Keratinocyte (primary cell): ENCODE measurements at regions not wholly inside any gene's neighbourhood (a gene's known extent, or its start where the extent isn't known, plus 50 kb on each side); places are given as distances from the start of the nearest gene placed in this dataset.

Experiments
- DNase-seq: peaks from one replicate; pipeline ENCODE4 v3.0.0-alpha.2; 2011; ENCODE audit warnings: low read depth, missing footprints, low spot score
- FAIRE-seq: peaks from 2 replicates; lab custom pipeline; 2011; peaks lifted over from hg19 to GRCh38; lab: Jason Lieb, UNC
- H2AFZ ChIP-seq: 2 replicates; pipeline ENCODE4 v1.6.0; 2012; ENCODE audit warnings: low read length, control low read depth, inconsistent platforms; ENCODE audit not compliant: control insufficient read depth
- H3K27ac ChIP-seq: 2 replicates; pipeline ENCODE4 v1.5.1; 2011; ENCODE audit warnings: low read length; ENCODE audit not compliant: control insufficient read depth, insufficient read depth
- H3K27me3 ChIP-seq: 3 replicates; pipeline ENCODE4 v1.6.0; 2011; ENCODE audit warnings: low read length; ENCODE audit not compliant: control insufficient read depth, insufficient read depth; ENCODE audit errors: extremely low read depth
- H3K36me3 ChIP-seq, 2 experiments: 2 replicates in 1 of 2; 3 replicates in 1 of 2; pipeline ENCODE4 v1.5.1; 2011; ENCODE audit warnings: low read length in 2 of 2, mild to moderate bottlenecking in 1 of 2; ENCODE audit not compliant: control insufficient read depth in 2 of 2, insufficient read depth in 2 of 2; ENCODE audit errors: extremely low read depth in 1 of 2
- H3K4me1 ChIP-seq: 3 replicates; pipeline ENCODE4 v1.5.1; 2011; ENCODE audit warnings: low read length; ENCODE audit not compliant: control insufficient read depth, insufficient read depth; ENCODE audit errors: extremely low read depth
- H3K4me2 ChIP-seq: 3 replicates; pipeline ENCODE4 v1.6.0; 2011; ENCODE audit warnings: low read depth, low read length; ENCODE audit not compliant: control insufficient read depth, insufficient read depth; ENCODE audit errors: extremely low read depth
- H3K4me3 ChIP-seq, 3 experiments: fragments of 200-600 bp in 1 of 3; sonication (generic) in 1 of 3; 2 replicates in 2 of 3; 3 replicates in 1 of 3; pipeline ENCODE4 v1.5.1; 2011 to 2016; ENCODE audit warnings: low read length in 3 of 3, mild to moderate bottlenecking in 3 of 3, control low read depth in 2 of 3, inconsistent platforms in 1 of 3, low read depth in 1 of 3, mixed read lengths in 1 of 3, mixed run types in 1 of 3, moderate library complexity in 1 of 3; ENCODE audit not compliant: control insufficient read depth in 2 of 3, insufficient read depth in 2 of 3; ENCODE audit errors: extremely low read depth in 1 of 3
- H3K79me2 ChIP-seq: 2 replicates; pipeline ENCODE4 v1.6.0; 2012; ENCODE audit warnings: low read length; ENCODE audit not compliant: control insufficient read depth, insufficient read depth
- H3K9ac ChIP-seq: 3 replicates; pipeline ENCODE4 v1.6.0; 2011; ENCODE audit warnings: low read length; ENCODE audit not compliant: control insufficient read depth, insufficient read depth; ENCODE audit errors: extremely low read depth
- H3K9me1 ChIP-seq: 3 replicates; pipeline ENCODE4 v1.6.0; 2011; ENCODE audit warnings: low read length; ENCODE audit not compliant: control insufficient read depth, insufficient read depth; ENCODE audit errors: extremely low read depth
- H3K9me3 ChIP-seq: 2 replicates; pipeline ENCODE4 v1.5.1; 2012; ENCODE audit warnings: low read depth, low read length; ENCODE audit not compliant: control insufficient read depth
- H4K20me1 ChIP-seq: 3 replicates; pipeline ENCODE4 v1.6.0; 2011; ENCODE audit warnings: low read length; ENCODE audit not compliant: control insufficient read depth, insufficient read depth; ENCODE audit errors: extremely low read depth
- EZH2 ChIP-seq: IDR thresholded peaks from one replicate; pipeline ENCODE4 v1.6.1; 2012; ENCODE audit warnings: inconsistent platforms, mild to moderate bottlenecking, low read length, moderate library complexity
- dilution Hi-C: fragments of 300-500 bp; cut with MboI; formaldehyde crosslinking; loops from one replicate; pipeline ENCODE4 v1.7.0; 2020; ENCODE audit warnings: low sequenced_read_pairs; ENCODE audit not compliant: extremely low pct_ligation_motif_present
- TF ChIP-seq, protein P1 (sequence below), 3 experiments: IDR thresholded peaks in 1 of 3; conservative IDR thresholded peaks in 1 of 3; optimal IDR thresholded peaks in 1 of 3; 2 replicates in 2 of 3; 3 replicates in 1 of 3; pipeline versions ENCODE3 to v1.5.1; 2011; ENCODE audit warnings: low read length in 3 of 3, mild to moderate bottlenecking in 3 of 3, moderate library complexity in 2 of 3, control low read depth in 1 of 3, inconsistent platforms in 1 of 3; ENCODE audit not compliant: insufficient read depth in 2 of 3; ENCODE audit errors: extremely low read depth in 1 of 3

DNA sequence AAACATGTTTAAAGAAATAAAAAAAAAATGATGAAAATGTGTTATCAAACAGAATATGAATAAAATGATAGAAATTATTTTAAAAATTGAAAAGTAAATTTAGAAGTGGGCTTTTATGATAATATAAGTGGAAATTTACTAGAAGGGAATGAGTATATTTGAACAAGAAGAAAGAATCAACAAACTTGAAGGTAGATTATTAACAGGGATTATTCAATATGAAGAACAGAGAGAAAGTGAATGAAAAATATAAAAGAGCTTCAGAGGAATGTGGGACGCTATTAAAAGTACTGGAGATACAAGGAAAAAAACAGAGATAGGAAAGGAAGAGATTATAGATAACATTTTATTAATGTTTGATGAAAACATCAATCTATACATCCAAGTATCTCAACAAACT lies 1014.4 kb upstream of the CITED2 start:
- Histone ChIP-seq H3K4me1 (no peaks in the 10 kb centered on the region), H3K27ac (no peak overlapping the region), H3K9ac (no peak overlapping the region), H3K4me3 (no peak overlapping the region), H3K79me2 (no peaks in the 10 kb centered on the region), H3K9me1 (no peaks in the 10 kb centered on the region), H4K20me1 (no peaks in the 10 kb centered on the region), H3K4me2 (no peak overlapping the region), H3K36me3 (no peaks in the 10 kb centered on the region), H2AFZ (no peak overlapping the region), H3K9me3 (peaks cover 6% of the 10 kb centered on the region), H3K27me3 (no peaks in the 10 kb centered on the region)
- dilution Hi-C loops: no loop called here
- FAIRE-seq (no peak), DNase-seq (no peak)
- no peak for TF ChIP-seq EZH2
- TF ChIP-seq, protein P1, sequence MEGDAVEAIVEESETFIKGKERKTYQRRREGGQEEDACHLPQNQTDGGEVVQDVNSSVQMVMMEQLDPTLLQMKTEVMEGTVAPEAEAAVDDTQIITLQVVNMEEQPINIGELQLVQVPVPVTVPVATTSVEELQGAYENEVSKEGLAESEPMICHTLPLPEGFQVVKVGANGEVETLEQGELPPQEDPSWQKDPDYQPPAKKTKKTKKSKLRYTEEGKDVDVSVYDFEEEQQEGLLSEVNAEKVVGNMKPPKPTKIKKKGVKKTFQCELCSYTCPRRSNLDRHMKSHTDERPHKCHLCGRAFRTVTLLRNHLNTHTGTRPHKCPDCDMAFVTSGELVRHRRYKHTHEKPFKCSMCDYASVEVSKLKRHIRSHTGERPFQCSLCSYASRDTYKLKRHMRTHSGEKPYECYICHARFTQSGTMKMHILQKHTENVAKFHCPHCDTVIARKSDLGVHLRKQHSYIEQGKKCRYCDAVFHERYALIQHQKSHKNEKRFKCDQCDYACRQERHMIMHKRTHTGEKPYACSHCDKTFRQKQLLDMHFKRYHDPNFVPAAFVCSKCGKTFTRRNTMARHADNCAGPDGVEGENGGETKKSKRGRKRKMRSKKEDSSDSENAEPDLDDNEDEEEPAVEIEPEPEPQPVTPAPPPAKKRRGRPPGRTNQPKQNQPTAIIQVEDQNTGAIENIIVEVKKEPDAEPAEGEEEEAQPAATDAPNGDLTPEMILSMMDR (optimal IDR thresholded peaks at IDR 0.05 in 1 of 3, IDR thresholded peaks at IDR 0.05 in 1 of 3, conservative IDR thresholded peaks at IDR 0.05 in 1 of 3; ENCODE audit: extremely low read depth in 1 of 3, insufficient read depth in 2 of 3, low read length in 3 of 3): no peak

DNA sequence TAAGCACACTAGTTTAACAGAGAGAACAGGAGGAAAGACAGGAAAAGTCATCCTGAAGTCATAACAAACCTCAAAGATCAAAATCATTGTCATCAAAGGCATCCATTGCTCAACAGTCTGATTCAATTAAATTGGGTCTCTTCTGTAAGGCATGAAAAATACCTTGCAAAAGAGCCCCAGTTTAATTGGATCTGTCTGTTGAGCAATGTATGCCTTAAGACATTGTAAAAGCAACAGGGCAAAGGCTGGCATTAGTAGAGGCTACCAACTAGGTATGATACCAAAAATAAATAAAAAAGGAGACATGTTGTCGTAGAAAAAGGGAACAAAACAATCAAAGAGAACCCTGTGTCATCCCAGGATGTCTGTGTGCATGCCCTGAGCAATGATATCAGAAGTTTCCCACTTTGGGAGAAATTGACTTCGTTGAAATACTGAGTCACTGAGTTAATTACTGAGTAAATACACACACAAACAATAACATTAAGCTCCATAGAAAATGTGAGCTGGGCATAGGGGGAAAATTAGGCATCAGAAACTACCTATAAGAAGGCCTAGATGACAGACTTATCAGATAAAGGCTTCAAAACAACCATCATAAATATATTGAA lies 1013.8 kb upstream of the CITED2 start:
- FAIRE-seq: no peak
- Histone ChIP-seq H3K36me3 (no peaks in the 10 kb centered on the region), H3K79me2 (no peaks in the 10 kb centered on the region), H3K9me3 (peaks cover 6% of the 10 kb centered on the region), H3K27me3 (no peaks in the 10 kb centered on the region), H3K9ac (no peak overlapping the region), H3K9me1 (no peaks in the 10 kb centered on the region), H4K20me1 (no peaks in the 10 kb centered on the region), H3K27ac (no peak overlapping the region), H3K4me2 (no peak overlapping the region), H3K4me1 (no peaks in the 10 kb centered on the region), H3K4me3 (no peak overlapping the region), H2AFZ (no peak overlapping the region)
- no peak for DNase-seq
- TF ChIP-seq, protein P1 (optimal IDR thresholded peaks at IDR 0.05 in 1 of 3, IDR thresholded peaks at IDR 0.05 in 1 of 3, conservative IDR thresholded peaks at IDR 0.05 in 1 of 3; ENCODE audit: extremely low read depth in 1 of 3, insufficient read depth in 2 of 3, low read length in 3 of 3): no peak
- TF ChIP-seq EZH2: no peak
- dilution Hi-C loops: no loop called here
